Astrocyte (in vitro differentiated cells and primary cell): ENCODE measurements at regions not wholly inside any gene's neighbourhood (a gene's known extent, or its start where the extent isn't known, plus 50 kb on each side); places are given as distances from the start of the nearest gene placed in this dataset.

Source experiments
- DNase-seq: peaks from one replicate; pipeline ENCODE4 v3.0.0-alpha.2; 2010; ENCODE audit warnings: low read depth
- FAIRE-seq: peaks from 2 replicates; lab custom pipeline; 2011; peaks lifted over from hg19 to GRCh38; lab: Jason Lieb, UNC
- H2AFZ ChIP-seq: 2 replicates; pipeline ENCODE4 v1.6.0; 2012; ENCODE audit warnings: low read depth, low read length, inconsistent platforms
- H3K27ac ChIP-seq: 2 replicates; pipeline ENCODE4 v1.5.1; 2011; ENCODE audit warnings: low read depth, low read length, inconsistent platforms
- H3K27me3 ChIP-seq: 2 replicates; pipeline ENCODE4 v1.6.0; 2011; ENCODE audit warnings: low read length, inconsistent platforms; ENCODE audit not compliant: insufficient read depth
- H3K36me3 ChIP-seq: 2 replicates; pipeline ENCODE4 v1.5.1; 2011; ENCODE audit warnings: low read length, inconsistent platforms; ENCODE audit not compliant: insufficient read depth
- H3K4me1 ChIP-seq: 2 replicates; pipeline ENCODE4 v1.5.1; 2011; ENCODE audit warnings: low read length, inconsistent platforms; ENCODE audit not compliant: insufficient read depth
- H3K4me2 ChIP-seq: 2 replicates; pipeline ENCODE4 v1.6.0; 2012; ENCODE audit warnings: low read length, inconsistent platforms
- H3K4me3 ChIP-seq: 2 replicates; pipeline ENCODE4 v1.5.1; 2011; ENCODE audit warnings: low read depth, mild to moderate bottlenecking, low read length, inconsistent platforms; ENCODE audit not compliant: insufficient read depth
- H3K79me2 ChIP-seq: 2 replicates; pipeline ENCODE4 v1.6.0; 2012; ENCODE audit warnings: mild to moderate bottlenecking, low read length, inconsistent platforms; ENCODE audit not compliant: insufficient read depth
- H3K9ac ChIP-seq: 2 replicates; pipeline ENCODE4 v1.6.0; 2012; ENCODE audit warnings: mild to moderate bottlenecking, low read length, inconsistent platforms
- H3K9me3 ChIP-seq: 2 replicates; pipeline ENCODE4 v1.5.1; 2012; ENCODE audit warnings: low read depth, mild to moderate bottlenecking, low read length, inconsistent platforms; ENCODE audit not compliant: insufficient read depth
- H4K20me1 ChIP-seq: 2 replicates; pipeline ENCODE4 v1.6.0; 2012; ENCODE audit warnings: low read length, inconsistent platforms; ENCODE audit not compliant: insufficient read depth
- H3K27ac Mint-ChIP-seq: one replicate; pipeline ENCODE4 v1.8.0; 2021; ENCODE audit warnings: mild to moderate bottlenecking, mixed read lengths; ENCODE audit not compliant: unreplicated experiment
- H3K27me3 Mint-ChIP-seq: one replicate; pipeline ENCODE4 v1.8.0; 2021; ENCODE audit warnings: low read depth, mixed read lengths; ENCODE audit not compliant: unreplicated experiment
- H3K36me3 Mint-ChIP-seq: one replicate; pipeline ENCODE4 v1.8.0; 2021; ENCODE audit warnings: low read depth, mixed read lengths; ENCODE audit not compliant: unreplicated experiment
- H3K4me1 Mint-ChIP-seq: one replicate; pipeline ENCODE4 v1.8.0; 2021; ENCODE audit warnings: low read depth, mixed read lengths; ENCODE audit not compliant: unreplicated experiment
- H3K4me3 Mint-ChIP-seq: one replicate; pipeline ENCODE4 v1.8.0; 2021; ENCODE audit warnings: mild to moderate bottlenecking, moderate library complexity, mixed read lengths; ENCODE audit not compliant: unreplicated experiment
- H3K9me3 Mint-ChIP-seq: one replicate; pipeline ENCODE4 v1.8.0; 2021; ENCODE audit warnings: mild to moderate bottlenecking, mixed read lengths; ENCODE audit not compliant: unreplicated experiment
- CTCF ChIP-seq: IDR thresholded peaks from 2 replicates; pipeline ENCODE4 v1.5.1; 2011; ENCODE audit warnings: low read depth, mild to moderate bottlenecking, inconsistent platforms, low read length, moderate library complexity; ENCODE audit not compliant: insufficient read depth
- EZH2 ChIP-seq: IDR thresholded peaks from 2 replicates; pipeline ENCODE4 v1.6.1; 2012; ENCODE audit warnings: mild to moderate bottlenecking, low read length, inconsistent platforms; ENCODE audit not compliant: insufficient read depth

GRCh38 chr22:49678842-49679170 lies 148.9 kb downstream of the BRD1 start:
- no peak overlapping the region for H3K27ac ChIP-seq
- Mint-ChIP-seq H3K36me3 (no peaks in the 10 kb centered on the region), H3K27ac (no peak overlapping the region), H3K4me3 (no peak overlapping the region), H3K4me1 (no peaks in the 10 kb centered on the region), H3K9me3 (no peaks in the 10 kb centered on the region), H3K27me3 (peaks cover 47% of the 10 kb centered on the region)
- no peaks in the 10 kb centered on the region for H3K79me2 ChIP-seq
- no peaks in the 10 kb centered on the region for H3K4me1 ChIP-seq
- H3K9me3 ChIP-seq, result no peaks in the 10 kb centered on the region
- H4K20me1 ChIP-seq, result no peaks in the 10 kb centered on the region
- H3K4me2 ChIP-seq, result no peak overlapping the region
- no peaks in the 10 kb centered on the region for H3K36me3 ChIP-seq
- H3K4me3 ChIP-seq, result no peak overlapping the region
- TF ChIP-seq CTCF, result no peak
- no peak for TF ChIP-seq EZH2
- no peak overlapping the region for H2AFZ ChIP-seq
- no peak overlapping the region for H3K9ac ChIP-seq
- FAIRE-seq (no peak), DNase-seq (no peak)
- H3K27me3 ChIP-seq, result peaks cover 2% of the 10 kb centered on the region

GRCh38 chr22:49678137-49678841 lies 149.4 kb downstream of the BRD1 start:
- Mint-ChIP-seq H3K27ac (no peak overlapping the region), H3K9me3 (no peaks in the 10 kb centered on the region), H3K36me3 (no peaks in the 10 kb centered on the region), H3K4me3 (no peak overlapping the region), H3K4me1 (no peaks in the 10 kb centered on the region), H3K27me3 (peaks cover 44% of the 10 kb centered on the region)
- H3K79me2 ChIP-seq, result no peaks in the 10 kb centered on the region
- H3K4me2 ChIP-seq, result no peak overlapping the region
- H3K9me3 ChIP-seq, result no peaks in the 10 kb centered on the region
- no peaks in the 10 kb centered on the region for H3K36me3 ChIP-seq
- no peak overlapping the region for H2AFZ ChIP-seq
- no peak overlapping the region for H3K9ac ChIP-seq
- DNase-seq (no peak), FAIRE-seq (no peak)
- H3K4me3 ChIP-seq, result no peak overlapping the region
- H4K20me1 ChIP-seq, result no peaks in the 10 kb centered on the region
- TF ChIP-seq EZH2 (no peak), CTCF (no peak)
- no peak overlapping the region for H3K27ac ChIP-seq
- H3K4me1 ChIP-seq, result no peaks in the 10 kb centered on the region
- H3K27me3 ChIP-seq, result peaks cover 2% of the 10 kb centered on the region

- H3K36me3 Mint-ChIP-seq, result no peaks in the 10 kb centered on the region
- H3K4me3 Mint-ChIP-seq, result no peak overlapping the region
- DNase-seq (no peak), FAIRE-seq (no peak)
- Histone ChIP-seq H3K9me3 (no peaks in the 10 kb centered on the region), H3K79me2 (no peaks in the 10 kb centered on the region), H3K4me2 (no peak overlapping the region), H3K27me3 (peaks cover 2% of the 10 kb centered on the region), H2AFZ (no peak overlapping the region), H3K4me1 (no peaks in the 10 kb centered on the region), H3K27ac (no peak overlapping the region), H3K36me3 (no peaks in the 10 kb centered on the region), H3K9ac (no peak overlapping the region), H3K4me3 (no peak overlapping the region), H4K20me1 (no peaks in the 10 kb centered on the region)
- H3K4me1 Mint-ChIP-seq, result no peaks in the 10 kb centered on the region
- H3K27me3 Mint-ChIP-seq, result peaks cover 49% of the 10 kb centered on the region
- no peaks in the 10 kb centered on the region for H3K9me3 Mint-ChIP-seq
- TF ChIP-seq CTCF (no peak), EZH2 (no peak)
- H3K27ac Mint-ChIP-seq, result no peak overlapping the region
Measured at GRCh38 chr22:49677495-49677889, 150.2 kb downstream of the BRD1 start.
